Lung (tissue), 11 donors: ENCODE measurements at regions not wholly inside any gene's neighbourhood (a gene's known extent, or its start where the extent isn't known, plus 50 kb on each side); places are given as distances from the start of the nearest gene placed in this dataset.
"Not testable (repeated sequence)": the region's sequence is repeated elsewhere in the genome, so short reads cannot be mapped to it uniquely, and the experiment has no call there.

Experiments used
- ATAC-seq: fragments of 200-7000 bp; cut with Tn5 transposase; one replicate; pipeline ENCODE4 v1.9.1; 2020; ENCODE audit warnings: moderate number of reproducible peaks; ENCODE audit not compliant: insufficient read depth, low FRiP score
- DNase-seq, 3 donors: peaks; one replicate each; pipeline ENCODE4 v3.0.0-alpha.2; 2013 to 2017
- H3K27ac ChIP-seq, 2 donors: one replicate each; pipeline ENCODE4 v1.5.1; 2013; ENCODE audit warnings: mild to moderate bottlenecking in 2 of 2, moderate library complexity in 2 of 2, control low read depth in 1 of 2, inconsistent platforms in 1 of 2, low read depth in 1 of 2, low read length in 1 of 2
- H3K27me3 ChIP-seq, 3 donors: one replicate each; pipeline ENCODE4 v1.5.1; 2013; ENCODE audit warnings: low read length in 2 of 3; ENCODE audit not compliant: control insufficient read depth in 3 of 3, insufficient read depth in 3 of 3
- H3K36me3 ChIP-seq, 4 donors: one replicate each; pipeline ENCODE4 v1.5.1; 2013; ENCODE audit warnings: low read length in 4 of 4, mild to moderate bottlenecking in 1 of 4, moderate library complexity in 1 of 4; ENCODE audit not compliant: control insufficient read depth in 4 of 4, insufficient read depth in 4 of 4
- H3K4me1 ChIP-seq, 5 donors: one replicate each; pipeline ENCODE4 v1.5.1; 2013; ENCODE audit warnings: low read length in 5 of 5, mild to moderate bottlenecking in 2 of 5, moderate library complexity in 1 of 5; ENCODE audit not compliant: control insufficient read depth in 5 of 5, insufficient read depth in 5 of 5
- H3K4me3 ChIP-seq: one replicate; pipeline ENCODE4 v1.5.1; 2013; ENCODE audit warnings: mild to moderate bottlenecking, control low read depth, moderate library complexity
- H3K9ac ChIP-seq, 2 donors: one replicate each; pipeline ENCODE4 v1.5.1; 2013; ENCODE audit warnings: low read length in 2 of 2, control low read depth in 1 of 2; ENCODE audit not compliant: insufficient read depth in 1 of 2
- H3K9me3 ChIP-seq, 4 donors: one replicate each; pipeline ENCODE4 v1.5.1; 2013; ENCODE audit warnings: low read length in 3 of 4, mild to moderate bottlenecking in 1 of 4, moderate library complexity in 1 of 4; ENCODE audit not compliant: control insufficient read depth in 4 of 4, insufficient read depth in 3 of 4
- WGBS, 2 donors: extraction: QIAGEN DNeasy Blood & Tissue Kit; methylation state at CpG; one replicate each; pipeline ENCODE4 v1.1.7; 2013; 5-methylcytosine and 5-hydroxymethylcytosine counted together
- TF ChIP-seq, protein P1 (sequence below): IDR thresholded peaks from 2 replicates; pipeline ENCODE4 v1.5.1; 2012; ENCODE audit warnings: mild to moderate bottlenecking; ENCODE audit errors: control extremely low read depth, extremely low read depth
- donor health status: control.
- donor health status: control.
- donor health status: Bipolar disorder and iron deficiency.
- donor health status: healthy.
- donor health status: DM: yes; HTN: yes; CAD: no.

DNA sequence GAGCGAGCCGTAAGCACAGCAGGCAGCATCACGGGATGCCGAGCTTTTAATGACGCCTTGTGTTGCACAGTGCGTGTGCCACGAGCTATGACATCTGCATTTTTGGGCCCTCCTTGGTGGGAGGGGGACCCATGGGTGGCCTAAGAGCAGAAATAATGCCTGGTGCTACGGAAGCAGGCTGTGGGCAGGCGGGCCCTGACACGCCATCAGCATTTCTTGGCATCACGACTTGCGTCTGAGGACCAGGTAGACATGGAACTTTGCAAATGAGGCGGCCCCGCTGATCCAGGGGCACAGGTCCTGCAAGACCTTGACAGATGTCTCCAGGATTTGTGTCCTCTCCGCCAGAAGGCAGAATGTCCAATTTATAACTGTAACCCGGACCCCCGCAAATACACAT, 117.8 kb upstream of the RNF32 start:
- TF ChIP-seq, protein P1, sequence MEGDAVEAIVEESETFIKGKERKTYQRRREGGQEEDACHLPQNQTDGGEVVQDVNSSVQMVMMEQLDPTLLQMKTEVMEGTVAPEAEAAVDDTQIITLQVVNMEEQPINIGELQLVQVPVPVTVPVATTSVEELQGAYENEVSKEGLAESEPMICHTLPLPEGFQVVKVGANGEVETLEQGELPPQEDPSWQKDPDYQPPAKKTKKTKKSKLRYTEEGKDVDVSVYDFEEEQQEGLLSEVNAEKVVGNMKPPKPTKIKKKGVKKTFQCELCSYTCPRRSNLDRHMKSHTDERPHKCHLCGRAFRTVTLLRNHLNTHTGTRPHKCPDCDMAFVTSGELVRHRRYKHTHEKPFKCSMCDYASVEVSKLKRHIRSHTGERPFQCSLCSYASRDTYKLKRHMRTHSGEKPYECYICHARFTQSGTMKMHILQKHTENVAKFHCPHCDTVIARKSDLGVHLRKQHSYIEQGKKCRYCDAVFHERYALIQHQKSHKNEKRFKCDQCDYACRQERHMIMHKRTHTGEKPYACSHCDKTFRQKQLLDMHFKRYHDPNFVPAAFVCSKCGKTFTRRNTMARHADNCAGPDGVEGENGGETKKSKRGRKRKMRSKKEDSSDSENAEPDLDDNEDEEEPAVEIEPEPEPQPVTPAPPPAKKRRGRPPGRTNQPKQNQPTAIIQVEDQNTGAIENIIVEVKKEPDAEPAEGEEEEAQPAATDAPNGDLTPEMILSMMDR: no peak
- no peaks in the 10 kb centered on the region for H3K36me3 ChIP-seq
- WGBS, 2 donors: 93 to 94% methylated on average over 17 of the region's 17 CpGs
- ATAC-seq: no peak
- DNase-seq: no peak
- peaks cover 0 to 1% (median 0%) of the 10 kb centered on the region in 5 donors for H3K4me1 ChIP-seq
- H3K9me3 ChIP-seq: no peaks in the 10 kb centered on the region
- no peak overlapping the region for H3K9ac ChIP-seq
- H3K27ac ChIP-seq: no peak overlapping the region
- H3K4me3 ChIP-seq: no peak overlapping the region
- no peaks in the 10 kb centered on the region for H3K27me3 ChIP-seq

DNA sequence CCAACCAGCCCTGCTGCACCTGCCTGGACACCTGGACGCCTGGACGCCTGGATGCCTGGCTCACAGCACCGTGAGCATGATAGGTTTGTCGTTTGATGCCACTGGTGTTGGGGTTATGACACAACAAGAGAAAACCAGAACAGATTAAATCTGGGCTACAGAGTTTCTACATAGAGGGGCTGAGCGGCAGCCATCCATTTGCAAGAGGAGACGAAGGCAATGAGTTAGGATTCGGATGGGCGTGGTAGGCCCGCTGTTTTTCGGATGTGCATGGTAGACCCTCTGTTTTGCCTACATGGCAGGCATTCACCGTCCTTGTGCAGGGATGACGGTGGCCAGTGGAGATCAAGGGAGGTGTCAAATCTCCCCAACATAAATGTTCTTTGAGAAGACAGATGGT, 121.5 kb upstream of the RNF32 start:
- WGBS, 2 donors: 90 to 94% methylated on average over 12 of the region's 12 CpGs
- DNase-seq: no peak
- Histone ChIP-seq H3K4me1 (no peaks in the 10 kb centered on the region), H3K27me3 (no peaks in the 10 kb centered on the region), H3K4me3 (no peak overlapping the region), H3K9ac (no peak overlapping the region), H3K9me3 (no peaks in the 10 kb centered on the region), H3K36me3 (no peaks in the 10 kb centered on the region), H3K27ac (no peak overlapping the region)
- ATAC-seq: no peak
- TF ChIP-seq, protein P1: no peak

DNA sequence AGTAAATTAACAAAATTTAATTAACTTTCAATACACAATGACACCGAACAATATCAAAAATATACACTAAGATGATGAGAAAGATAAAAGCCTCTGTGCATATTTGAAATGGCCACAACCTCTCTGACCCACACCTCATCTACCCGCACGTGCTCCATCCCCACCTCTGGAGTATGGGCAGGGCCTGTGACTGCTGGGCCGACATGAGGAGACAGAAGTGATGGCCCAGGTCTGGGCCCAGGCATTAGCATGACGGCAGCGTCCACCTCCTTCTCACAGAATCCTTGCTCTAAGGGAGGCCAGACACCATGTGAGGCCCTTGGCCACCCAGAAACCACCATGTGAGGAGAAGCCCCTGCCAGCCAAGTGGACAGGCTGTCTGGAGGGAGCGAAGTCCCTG, 122.1 kb upstream of the RNF32 start:
- TF ChIP-seq, protein P1: no peak
- Histone ChIP-seq H3K4me3 (no peak overlapping the region), H3K27me3 (no peaks in the 10 kb centered on the region), H3K4me1 (no peaks in the 10 kb centered on the region), H3K36me3 (no peaks in the 10 kb centered on the region), H3K9ac (no peak overlapping the region), H3K27ac (no peak overlapping the region), H3K9me3 (no peaks in the 10 kb centered on the region)
- ATAC-seq (no peak), DNase-seq (no peak)
- WGBS, 2 donors: 84 to 87% methylated on average over 7 of the region's 7 CpGs

DNA sequence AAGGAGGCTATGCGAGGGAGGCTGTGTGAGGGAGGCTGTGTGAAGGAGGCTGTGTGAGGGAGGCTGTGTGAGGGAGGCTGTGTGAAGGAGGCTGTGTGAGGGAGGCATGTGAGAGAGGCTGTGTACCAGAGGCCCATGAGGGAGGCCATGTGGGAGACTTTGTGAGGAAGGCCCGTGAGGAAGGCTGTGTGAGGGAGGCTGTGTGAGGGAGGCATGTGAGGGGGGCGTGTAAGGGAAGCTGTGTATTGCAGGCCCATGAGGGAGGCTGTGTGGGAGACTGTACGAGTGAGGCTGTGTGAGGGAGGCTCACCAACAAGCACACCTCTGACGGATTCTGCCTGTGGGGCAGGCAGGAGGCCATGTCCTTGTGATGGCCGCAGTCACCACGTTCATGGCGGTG, 122.7 kb upstream of the RNF32 start:
- ATAC-seq, H3K9ac ChIP-seq, H3K9me3 ChIP-seq, H3K27ac ChIP-seq, H3K36me3 ChIP-seq, DNase-seq, H3K27me3 ChIP-seq, H3K4me3 ChIP-seq, H3K4me1 ChIP-seq: not testable (repeated sequence)
- WGBS, 2 donors: 63 to 88% methylated on average over 8 of the region's 8 CpGs
